GM12878 (cell line): ENCODE measurements at regions not wholly inside any gene's neighbourhood (a gene's known extent, or its start where the extent isn't known, plus 50 kb on each side); places are given as distances from the start of the nearest gene placed in this dataset.
A peak's percentile ranks its signal among the peaks of the same experiment; 100 is the strongest.

ENCODE experiments used
- ATAC-seq: fragments of 200-7000 bp; cut with Tn5 transposase; 3 replicates; pipeline ENCODE4 v1.9.1; 2020; ENCODE audit warnings: mild to moderate bottlenecking, moderate library complexity
- BruUV-seq: library from RNA; stranded (reverse); fragments of 400-500 nt; replicated peaks from 2 replicates; lab custom pipeline; 2021; lab: Mats Ljungman, UMichigan
- CTCF ChIA-PET: fragments of 300-600 bp; sonication (Branson Sonifier 250); formaldehyde crosslinking; extraction: SDS; loops from one replicate; lab custom pipeline; 2021; ENCODE audit warnings: inconsistent platforms; lab: Yijun Ruan, JAX
- POLR2A ChIA-PET: fragments of 350-600 bp; formaldehyde crosslinking; extraction: SDS; loops from one replicate; lab custom pipeline; 2021; ENCODE audit warnings: inconsistent platforms; lab: Charles Lee
- RAD21 ChIA-PET: fragments of 300-600 bp; sonication (Branson Sonifier 250); formaldehyde crosslinking; loops from one replicate; lab custom pipeline; 2023; ENCODE audit warnings: antibody characterized with exemption; ENCODE audit not compliant: unreplicated experiment; lab: Charles Lee
- SMC1A ChIA-PET: fragments of 300-600 bp; sonication (Branson Sonifier 250); formaldehyde crosslinking; loops from one replicate; lab custom pipeline; 2023; ENCODE audit not compliant: unreplicated experiment, uncharacterized antibody; lab: Charles Lee
- DNase-seq: peaks from one replicate; pipeline ENCODE4 v3.0.0-alpha.2; 2011; ENCODE audit warnings: low read depth, low spot score
- FAIRE-seq: peaks from 3 replicates; lab custom pipeline; 2011; peaks lifted over from hg19 to GRCh38; lab: Jason Lieb, UNC
- H2AFZ ChIP-seq: 2 replicates; pipeline ENCODE4 v1.6.0; 2011; ENCODE audit warnings: low read depth, low read length, control low read depth; ENCODE audit not compliant: control insufficient read depth
- H3K27ac ChIP-seq: 2 replicates; pipeline ENCODE4 v1.5.1; 2011; ENCODE audit warnings: control low read depth; ENCODE audit not compliant: control insufficient read depth, insufficient read depth
- H3K27me3 ChIP-seq, 2 experiments: replicated peaks in 1 of 2; 2 replicates each; pipeline versions ENCODE4 v1.6.0 to v1.6.1; 2011; ENCODE audit warnings: low read length in 1 of 2; ENCODE audit not compliant: control insufficient read depth in 2 of 2, insufficient read depth in 2 of 2
- H3K36me3 ChIP-seq, 2 experiments: 2 replicates each; pipeline ENCODE4 v1.5.1; 2011; ENCODE audit warnings: low read length in 1 of 2; ENCODE audit not compliant: control insufficient read depth in 2 of 2, insufficient read depth in 2 of 2
- H3K4me1 ChIP-seq: 2 replicates; pipeline ENCODE4 v1.6.1; 2011; ENCODE audit warnings: mild to moderate bottlenecking, low read length, moderate library complexity, mixed read lengths; ENCODE audit not compliant: control insufficient read depth, insufficient read depth
- H3K4me2 ChIP-seq: 2 replicates; pipeline ENCODE4 v1.6.0; 2011; ENCODE audit warnings: control low read depth; ENCODE audit not compliant: control insufficient read depth, insufficient read depth
- H3K4me3 ChIP-seq: fragments of 200-600 bp; sonication (generic); 2 replicates; pipeline ENCODE4 v1.5.1; 2016
- H3K79me2 ChIP-seq: 2 replicates; pipeline ENCODE4 v1.6.0; 2011; ENCODE audit warnings: low read length; ENCODE audit not compliant: control insufficient read depth, insufficient read depth
- H3K9ac ChIP-seq: 2 replicates; pipeline ENCODE4 v1.8.0; 2011; ENCODE audit warnings: low read length, control low read depth, mixed read lengths; ENCODE audit not compliant: control insufficient read depth, insufficient read depth
- H3K9me3 ChIP-seq: replicated peaks from 3 replicates; pipeline ENCODE4 v1.5.1; 2011; ENCODE audit warnings: mild to moderate bottlenecking, low read length; ENCODE audit not compliant: control insufficient read depth, insufficient read depth
- H4K20me1 ChIP-seq: 2 replicates; pipeline ENCODE4 v1.6.0; 2011; ENCODE audit not compliant: control insufficient read depth, insufficient read depth
- POLR2A ChIP-seq: IDR thresholded peaks from 2 replicates; pipeline ENCODE4 v1.6.1; 2011; ENCODE audit warnings: low read depth, mild to moderate bottlenecking, low read length
- RAD21 ChIP-seq: IDR thresholded peaks from 2 replicates; pipeline ENCODE4 v1.6.1; 2011; ENCODE audit warnings: mild to moderate bottlenecking, low read depth, low read length, moderate library complexity; ENCODE audit not compliant: insufficient read depth
- USF2 ChIP-seq: IDR thresholded peaks from 2 replicates; pipeline ENCODE4 v1.6.1; 2011; ENCODE audit warnings: low read depth, low read length, improper control_type of control experiment, borderline replicate concordance
- WGBS: methylation state at CpG from one replicate; pipeline ENCODE4 v1.1.6; 2016; ENCODE audit warnings: low lambda C conversion rate; ENCODE audit not compliant: insufficient replicate concordance, insufficient coverage; ENCODE audit errors: missing lambda C conversion rate; 5-methylcytosine and 5-hydroxymethylcytosine counted together
- in situ Hi-C: fragments of 300-500 bp; cut with MboI; formaldehyde crosslinking; loops from 9 replicates; pipeline ENCODE4 v1.14.3; 2018; ENCODE audit warnings: mixed read lengths
- intact Hi-C: fragments of 100-400 bp; cut with micrococcal nuclease; formaldehyde crosslinking; loops from one replicate; pipeline ENCODE4 v1.14.2; 2022; ENCODE audit not compliant: unreplicated experiment
- TF ChIP-seq, protein P1 (sequence below), 3 experiments: IDR thresholded peaks in 2 of 3; conservative IDR thresholded peaks in 1 of 3; 2 replicates each; pipeline ENCODE4 v1.5.1; 2011; ENCODE audit warnings: low read depth in 3 of 3, low read length in 3 of 3, mild to moderate bottlenecking in 3 of 3, control low read depth in 2 of 3, moderate library complexity in 2 of 3, inconsistent platforms in 1 of 3, mixed read lengths in 1 of 3; ENCODE audit not compliant: control insufficient read depth in 2 of 3, insufficient read depth in 1 of 3; ENCODE audit errors: extremely low read depth in 1 of 3

- no peaks in the 10 kb centered on the region for H3K9me3 ChIP-seq
- FAIRE-seq, result no peak
- H2AFZ ChIP-seq, result no peak overlapping the region
- H3K27ac ChIP-seq, result no peak overlapping the region
- ATAC-seq, result no peak
- POLR2A ChIA-PET, result no interaction called here
- H3K4me1 ChIP-seq, result no peaks in the 10 kb centered on the region
- DNase-seq, result no peak
- H3K9ac ChIP-seq, result no peak overlapping the region
- CTCF ChIA-PET, result interaction anchor here (0.7 kb wide), 1 partner anchor 159 kb away, joined by 3 read pairs; no protein-coding TSS in a partner anchor
- intact Hi-C loops, result no loop called here
- H3K79me2 ChIP-seq, result no peaks in the 10 kb centered on the region
- no peaks in the 10 kb centered on the region for H4K20me1 ChIP-seq
- no peak overlapping the region for H3K4me3 ChIP-seq
- 100% methylated on average over 1 of the region's 1 CpG for WGBS
- SMC1A ChIA-PET, result no interaction called here
- in situ Hi-C loops, result no loop called here
- no peaks in the 10 kb centered on the region for H3K27me3 ChIP-seq
- TF ChIP-seq, protein P1, sequence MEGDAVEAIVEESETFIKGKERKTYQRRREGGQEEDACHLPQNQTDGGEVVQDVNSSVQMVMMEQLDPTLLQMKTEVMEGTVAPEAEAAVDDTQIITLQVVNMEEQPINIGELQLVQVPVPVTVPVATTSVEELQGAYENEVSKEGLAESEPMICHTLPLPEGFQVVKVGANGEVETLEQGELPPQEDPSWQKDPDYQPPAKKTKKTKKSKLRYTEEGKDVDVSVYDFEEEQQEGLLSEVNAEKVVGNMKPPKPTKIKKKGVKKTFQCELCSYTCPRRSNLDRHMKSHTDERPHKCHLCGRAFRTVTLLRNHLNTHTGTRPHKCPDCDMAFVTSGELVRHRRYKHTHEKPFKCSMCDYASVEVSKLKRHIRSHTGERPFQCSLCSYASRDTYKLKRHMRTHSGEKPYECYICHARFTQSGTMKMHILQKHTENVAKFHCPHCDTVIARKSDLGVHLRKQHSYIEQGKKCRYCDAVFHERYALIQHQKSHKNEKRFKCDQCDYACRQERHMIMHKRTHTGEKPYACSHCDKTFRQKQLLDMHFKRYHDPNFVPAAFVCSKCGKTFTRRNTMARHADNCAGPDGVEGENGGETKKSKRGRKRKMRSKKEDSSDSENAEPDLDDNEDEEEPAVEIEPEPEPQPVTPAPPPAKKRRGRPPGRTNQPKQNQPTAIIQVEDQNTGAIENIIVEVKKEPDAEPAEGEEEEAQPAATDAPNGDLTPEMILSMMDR (IDR thresholded peaks at IDR 0.05 in 2 of 3, conservative IDR thresholded peaks at IDR 0.05 in 1 of 3; ENCODE audit: control insufficient read depth in 2 of 3, extremely low read depth in 1 of 3, insufficient read depth in 1 of 3, low read depth in 3 of 3, low read length in 3 of 3), result peak in 2 of 3 experiments; percentile 26 to 39; a peak in 1 of 6 replicates
- 0 out of 2 replicates have a peak, but pooled peaks have one; percentile 13 for TF ChIP-seq RAD21
- no peak for TF ChIP-seq POLR2A
- no peak overlapping the region for H3K4me2 ChIP-seq
- RAD21 ChIA-PET, result no interaction called here
- H3K36me3 ChIP-seq, result no peaks in the 10 kb centered on the region
- no TSS peak for BruUV-seq
Observed at GRCh38 chrX:118183606-118184005, 67.0 kb upstream of the KLHL13 start.

DNA sequence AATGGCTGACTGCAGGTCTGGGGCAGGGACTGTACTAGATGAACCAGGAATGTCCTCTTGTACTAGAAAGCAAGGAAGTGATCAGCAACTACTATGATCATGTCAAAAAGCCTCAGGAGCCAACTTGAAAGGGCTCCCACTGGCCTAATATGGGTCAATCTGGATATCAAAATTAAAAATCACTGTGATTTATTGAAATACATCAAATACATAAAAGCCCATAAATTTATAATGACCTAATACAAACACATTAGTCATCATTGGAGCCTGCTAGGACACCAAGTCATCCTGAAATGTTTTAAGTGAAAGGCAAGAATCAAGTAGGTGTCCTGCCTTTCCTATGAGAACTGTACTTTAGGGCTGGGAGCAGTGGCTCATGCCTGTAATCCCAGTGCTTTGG is 70.5 kb upstream of the KLHL13 start:
- no peaks in the 10 kb centered on the region for H4K20me1 ChIP-seq
- ChIA-PET CTCF (no interaction called here), SMC1A (interaction anchor here (0.7 kb wide), 1 partner anchor 1089 kb away, joined by 3 read pairs; no protein-coding TSS in a partner anchor), RAD21 (no interaction called here), POLR2A (no interaction called here)
- H3K9ac ChIP-seq, result no peak overlapping the region
- no TSS peak for BruUV-seq
- H3K4me1 ChIP-seq, result no peaks in the 10 kb centered on the region; the same call in 1 of the 2 replicates
- FAIRE-seq (no peak), DNase-seq (no peak), ATAC-seq (no peak)
- no peak overlapping the region for H2AFZ ChIP-seq
- H3K4me3 ChIP-seq, result no peak overlapping the region
- H3K36me3 ChIP-seq, result no peaks in the 10 kb centered on the region
- no peak overlapping the region for H3K4me2 ChIP-seq
- no peaks in the 10 kb centered on the region for H3K27me3 ChIP-seq
- intact Hi-C loops (no loop called here), in situ Hi-C loops (no loop called here)
- H3K27ac ChIP-seq, result no peak overlapping the region
- no peaks in the 10 kb centered on the region for H3K79me2 ChIP-seq
- no peaks in the 10 kb centered on the region for H3K9me3 ChIP-seq
- no peak for TF ChIP-seq USF2
- TF ChIP-seq, all 136 proteins: peak for 0
